ENCODE measurements at regions not wholly inside any gene's neighbourhood (a gene's known extent, or its start where the extent isn't known, plus 50 kb on each side); places are given as distances from the start of the nearest gene placed in this dataset.
"Not testable (repeated sequence)": the region's sequence is repeated elsewhere in the genome, so short reads cannot be mapped to it uniquely, and the experiment has no call there.

DNA sequence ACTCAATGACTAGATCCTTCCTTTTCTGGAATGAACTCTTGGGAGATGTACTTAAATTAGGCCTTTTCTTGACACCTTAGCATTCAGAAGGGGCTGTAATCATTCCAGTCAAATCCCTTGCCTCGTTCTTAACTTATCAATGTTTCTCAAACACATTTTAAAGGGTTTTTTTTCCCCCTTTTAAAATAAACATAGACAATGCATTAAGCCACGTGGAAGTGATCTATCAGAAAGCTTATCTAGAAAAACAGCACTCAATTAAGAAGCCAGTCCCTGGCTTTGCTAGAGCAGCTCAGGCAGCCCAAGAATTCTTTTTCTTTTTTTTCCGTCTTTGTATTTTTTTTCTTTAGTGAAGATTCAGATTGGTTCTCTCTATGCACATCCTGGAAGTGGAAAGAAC lies 118.2 kb downstream of the PCDH7 start:
- no peak for DNase-seq

DNA sequence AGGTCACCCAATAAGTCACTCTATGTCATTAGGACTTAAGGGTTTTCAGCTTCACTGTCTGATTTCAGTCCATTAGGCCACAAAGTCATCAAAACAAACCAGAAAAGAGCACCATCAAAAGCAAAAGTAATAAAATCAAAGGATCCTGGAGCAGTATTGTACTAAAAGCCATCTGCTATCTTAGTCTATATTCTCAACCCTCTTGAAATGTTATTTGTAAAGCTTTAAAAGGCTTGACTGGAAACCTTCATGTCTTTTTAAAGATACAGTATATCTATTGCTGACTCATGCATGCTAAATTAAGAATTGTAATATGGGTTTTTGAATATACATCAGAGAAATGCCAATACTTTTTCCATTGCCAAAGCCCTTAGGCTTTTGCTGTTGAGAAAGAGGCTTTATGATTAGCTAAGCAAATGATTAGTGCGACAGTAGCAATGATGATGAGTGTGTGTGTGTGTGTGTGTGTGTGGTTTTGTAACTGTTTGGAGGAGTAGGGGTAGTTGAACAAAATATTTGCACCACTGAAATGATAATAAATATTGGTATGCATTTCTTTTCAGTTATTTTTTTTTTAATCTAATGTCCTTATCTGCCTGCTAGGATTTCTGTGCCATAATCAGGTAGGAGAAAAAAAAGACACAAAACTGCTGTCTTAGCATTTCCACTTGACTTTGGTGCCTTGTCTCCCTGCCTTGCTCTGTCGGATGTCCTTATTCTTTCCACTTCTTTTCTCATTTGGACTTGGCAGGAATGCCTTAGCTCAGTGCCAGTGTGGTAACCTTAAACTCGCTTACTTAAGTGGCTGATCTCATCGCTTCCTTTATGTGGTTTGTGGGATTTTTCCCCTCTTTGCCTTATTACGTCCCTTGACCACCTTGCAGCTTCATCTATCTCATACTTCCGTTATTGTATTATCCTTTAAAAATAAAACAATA lies 119.7 kb downstream of the PCDH7 start:
- DNase-seq, result no peak

DNA sequence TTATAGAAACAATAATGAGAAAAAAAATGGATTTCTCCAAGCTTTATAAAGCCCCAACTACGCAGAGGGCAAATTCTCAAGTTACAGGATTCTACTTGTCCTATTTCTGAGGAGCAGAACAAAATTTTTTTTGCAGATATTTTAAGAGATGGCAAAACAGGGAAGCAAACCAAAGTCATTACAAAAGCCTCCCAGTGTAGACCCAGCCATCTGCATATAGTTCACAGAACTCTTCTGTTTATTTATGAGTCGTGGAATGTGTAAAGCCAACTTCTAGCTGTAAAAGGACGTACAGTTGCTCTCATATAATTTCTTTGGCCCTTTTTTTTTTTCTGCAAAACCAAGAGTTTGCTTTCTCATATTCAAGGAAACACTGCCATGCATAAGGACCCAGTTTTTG lies 120.4 kb downstream of the PCDH7 start:
- no peak for DNase-seq

DNA sequence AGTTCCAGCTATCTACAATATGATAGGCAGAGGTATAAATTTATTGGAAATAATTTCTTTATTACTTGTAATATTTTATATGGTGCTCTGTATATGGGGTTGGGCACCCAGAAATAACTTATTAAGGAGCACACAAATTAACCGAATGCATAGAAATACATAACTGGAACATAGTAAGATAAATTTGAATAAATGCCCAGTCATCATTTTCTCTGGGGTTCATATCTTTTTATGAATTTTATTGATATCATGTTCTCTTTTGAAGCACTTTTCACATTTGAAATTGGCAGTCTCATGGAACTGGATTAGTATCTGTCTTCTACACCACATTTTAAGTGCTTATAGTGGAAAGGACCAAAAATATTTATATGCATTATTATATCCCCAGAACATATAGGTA lies 122.0 kb downstream of the PCDH7 start:
- DNase-seq, result no peak

DNA sequence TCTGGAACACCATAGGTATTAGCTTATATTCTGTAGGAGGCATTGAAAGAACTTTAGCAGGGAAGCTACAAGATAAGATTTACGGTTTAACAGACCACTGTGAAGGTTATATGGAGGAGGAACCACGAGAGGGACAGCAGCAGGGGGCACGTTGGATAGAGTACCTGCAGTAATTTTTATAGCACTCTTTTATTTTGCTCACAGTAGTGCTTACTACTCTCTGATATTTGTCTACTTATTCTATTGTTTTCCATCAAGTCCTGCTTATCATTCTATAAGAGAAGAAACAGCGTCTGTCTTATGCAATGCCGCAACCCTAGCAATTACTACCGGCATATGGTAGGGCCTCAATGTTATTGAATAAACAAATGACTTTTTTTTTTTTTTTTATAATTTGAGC lies 122.5 kb downstream of the PCDH7 start:
- DNase-seq, result no peak

DNA sequence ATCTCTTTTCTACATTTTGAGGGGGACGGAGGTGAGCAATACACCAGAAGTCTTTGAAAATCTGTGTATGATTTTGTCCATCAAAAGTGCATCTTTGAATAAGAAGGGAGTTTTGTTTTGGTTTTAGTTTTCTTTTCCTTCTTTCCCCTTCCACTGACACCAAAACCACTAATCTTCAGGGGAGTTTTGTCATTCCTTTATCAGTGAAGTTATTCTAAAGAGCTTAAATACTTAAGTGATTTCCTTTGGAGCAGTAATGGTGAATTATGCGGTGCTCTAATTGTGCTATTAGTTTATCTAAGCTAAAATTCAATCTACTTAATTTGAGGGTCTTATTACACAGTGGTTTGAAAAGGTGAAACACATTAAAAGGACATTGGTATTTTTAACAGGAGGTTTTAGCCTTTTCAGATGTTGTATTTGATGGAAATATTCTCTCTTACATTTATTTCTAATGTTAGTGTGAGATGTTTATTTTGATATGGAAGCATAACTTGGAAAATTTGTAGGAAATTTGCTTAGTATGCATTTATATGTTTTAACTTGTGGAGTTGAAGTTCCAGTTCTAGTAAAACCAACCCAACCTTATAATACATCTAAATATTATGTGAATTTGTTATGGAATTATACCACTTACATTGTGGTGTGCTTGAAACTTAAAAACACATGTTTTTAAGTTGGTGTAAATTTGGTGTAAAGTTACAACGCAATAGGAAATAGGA lies 124.9 kb downstream of the PCDH7 start:
- no peak for DNase-seq

DNA sequence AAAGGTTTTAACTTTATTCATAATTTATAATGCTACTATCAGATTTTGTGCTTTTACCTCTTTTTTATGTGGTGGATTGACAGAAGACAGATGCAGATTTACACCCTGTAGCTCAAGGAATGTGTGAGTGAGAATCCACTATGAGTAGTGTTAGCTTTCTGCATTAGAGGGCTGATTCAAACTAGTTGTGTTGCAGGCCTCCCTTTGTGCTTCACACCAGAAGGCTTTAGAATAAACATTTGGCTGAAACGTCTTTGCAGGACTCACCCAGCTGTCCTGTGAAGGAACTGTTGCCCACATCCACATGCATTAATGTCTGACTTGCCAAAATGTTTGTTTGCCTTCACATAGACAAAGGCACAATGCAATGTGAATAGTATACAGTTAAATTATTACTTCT lies 127.0 kb downstream of the PCDH7 start:
- no peak for DNase-seq

DNA sequence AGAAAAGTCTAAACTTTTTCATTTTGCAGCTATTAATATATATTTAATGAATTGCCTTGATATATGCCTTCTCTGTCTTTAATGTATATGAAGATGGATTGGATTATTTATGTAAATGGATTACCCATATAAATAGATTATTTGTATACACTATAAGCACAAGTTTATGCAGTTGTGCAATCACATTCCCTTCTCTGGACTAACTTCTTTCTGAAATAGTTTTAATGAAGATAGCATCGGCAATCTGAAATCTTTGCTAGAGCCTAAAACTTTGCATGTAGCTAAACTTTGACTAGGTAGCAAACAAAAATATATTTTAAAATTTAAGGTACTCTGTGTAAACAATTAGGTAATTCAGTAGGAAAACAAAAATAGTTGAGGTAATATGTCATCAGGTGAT lies 127.8 kb downstream of the PCDH7 start:
- no peak for DNase-seq

DNA sequence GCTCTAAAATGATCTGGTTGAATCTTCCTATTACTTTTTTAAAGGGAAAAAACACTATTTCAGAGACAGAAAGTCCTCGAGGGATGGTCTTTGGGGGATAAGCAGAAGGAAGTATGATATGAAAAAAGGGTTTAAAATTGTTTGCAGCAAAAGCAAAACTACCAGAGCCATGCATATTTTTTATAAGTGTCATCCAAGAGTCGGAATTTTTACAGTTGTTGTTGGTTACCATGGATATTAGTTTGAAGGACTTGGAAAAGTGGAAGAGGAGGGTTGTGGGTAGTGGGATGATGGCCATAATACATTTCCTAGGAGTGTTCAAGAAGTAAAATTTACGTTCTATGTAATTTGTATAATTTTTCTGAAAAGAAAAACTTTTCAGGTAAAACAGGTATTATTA lies 134.4 kb downstream of the PCDH7 start:
- no peak for DNase-seq

DNA sequence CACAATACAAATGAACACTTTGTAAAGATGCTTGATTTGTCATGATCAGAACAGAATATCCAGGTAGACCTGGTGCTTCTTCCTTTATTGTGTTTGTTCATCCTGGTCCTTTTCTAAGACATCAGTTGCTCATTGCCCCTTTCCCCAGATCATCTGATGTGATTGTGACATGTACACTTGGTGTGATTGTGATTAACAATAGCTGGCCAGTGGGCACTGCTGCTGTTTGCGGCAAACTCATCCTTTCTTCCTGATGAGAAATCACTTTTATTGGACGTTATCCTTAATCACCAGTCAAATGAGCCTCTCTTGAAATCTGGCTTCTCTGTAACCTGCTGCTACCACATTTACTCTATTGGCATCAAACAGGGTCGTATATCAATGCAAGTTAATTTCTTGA lies 135.1 kb downstream of the PCDH7 start:
- DNase-seq, result no peak

DNA sequence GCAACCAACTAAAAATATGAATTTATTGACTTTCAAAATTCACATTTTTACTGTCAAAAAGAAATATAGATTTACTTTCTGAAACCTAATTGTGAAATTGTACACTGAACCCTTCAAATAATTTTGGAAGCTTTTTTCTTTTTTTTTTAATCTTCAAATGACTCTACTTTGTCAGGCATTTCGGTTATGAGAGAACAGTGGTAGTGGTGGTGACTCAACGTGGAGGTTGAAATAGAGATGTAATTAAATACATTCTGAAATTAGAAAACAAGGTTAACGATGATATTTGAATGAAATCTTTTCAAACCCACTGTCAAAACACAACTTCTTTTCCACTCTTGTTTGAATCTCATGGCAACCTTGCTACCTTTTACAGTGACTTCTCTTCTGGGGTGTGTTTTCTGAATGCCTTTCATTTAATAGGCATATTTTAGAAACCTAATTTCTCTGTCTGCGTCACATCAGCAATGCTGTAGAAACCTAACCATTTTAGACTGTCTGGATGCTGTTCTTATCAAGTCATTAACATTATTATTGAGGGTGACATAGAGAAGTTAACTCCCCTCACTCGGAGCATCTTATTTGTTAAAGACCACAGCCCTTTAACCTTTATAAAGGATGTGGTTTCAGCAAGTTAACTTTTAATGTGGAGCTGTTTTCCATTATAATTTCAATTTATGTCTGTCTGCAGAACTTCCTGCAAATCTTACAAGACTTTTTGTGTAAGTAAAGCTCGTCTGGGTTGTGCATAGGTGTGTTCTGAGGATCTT lies 136.8 kb downstream of the PCDH7 start:
- DNase-seq, result no peak

DNA sequence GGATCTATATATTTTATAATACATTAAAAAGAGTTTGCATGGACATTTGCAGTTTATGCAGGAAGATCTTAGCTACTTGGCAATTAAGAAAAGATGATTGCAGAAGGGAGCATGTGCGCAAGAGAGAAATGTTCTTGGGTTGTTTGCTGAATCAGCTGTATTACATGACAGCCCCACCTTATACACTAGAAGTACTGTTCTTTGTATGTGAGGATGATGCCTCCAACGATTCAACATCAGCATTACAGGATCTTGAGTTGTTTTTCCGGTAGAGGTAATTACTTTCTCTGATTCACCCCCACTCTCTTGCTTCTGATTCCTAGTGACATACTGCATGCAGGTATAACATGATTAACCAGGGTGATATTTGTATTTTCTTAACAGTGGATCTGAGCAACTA lies 140.8 kb downstream of the PCDH7 start:
- DNase-seq, result no peak

DNA sequence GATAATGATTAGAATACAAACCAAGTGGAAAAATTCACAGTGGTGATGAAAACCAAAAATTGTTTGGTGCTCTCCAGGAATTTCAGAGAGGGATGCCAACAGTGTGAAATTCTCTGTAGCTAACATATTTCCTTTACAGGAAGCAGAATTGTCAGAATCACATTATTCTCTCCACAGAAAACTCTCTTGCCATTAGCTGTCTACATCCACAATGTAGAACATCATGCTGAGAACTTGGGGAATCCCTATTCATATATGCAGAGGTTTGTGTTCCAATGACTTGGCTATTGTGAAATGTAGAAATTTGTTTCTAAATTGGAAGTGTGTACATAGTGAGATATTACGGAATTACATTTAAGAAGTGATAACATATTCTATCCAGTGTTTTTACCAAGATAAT lies 142.0 kb downstream of the PCDH7 start:
- DNase-seq, result no peak

DNA sequence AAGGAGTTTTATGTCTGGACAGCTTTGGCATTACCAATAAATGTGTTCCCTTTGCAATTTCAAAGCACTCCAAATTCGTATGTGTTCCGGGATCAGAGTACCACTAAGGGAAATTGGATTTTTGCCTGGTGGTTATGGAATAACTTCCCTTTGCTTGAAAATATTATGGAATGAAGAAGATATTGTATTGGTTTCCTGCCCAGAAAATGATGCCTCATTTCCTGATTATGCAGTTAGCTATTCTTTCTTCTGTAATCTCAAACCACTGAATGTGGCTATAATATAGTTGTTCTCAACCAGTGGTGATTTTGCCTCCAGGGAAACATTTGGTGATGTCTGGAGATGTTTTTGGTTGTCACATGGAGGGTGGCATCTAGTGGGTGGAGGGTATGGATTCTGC lies 142.9 kb downstream of the PCDH7 start:
- no peak for DNase-seq

DNA sequence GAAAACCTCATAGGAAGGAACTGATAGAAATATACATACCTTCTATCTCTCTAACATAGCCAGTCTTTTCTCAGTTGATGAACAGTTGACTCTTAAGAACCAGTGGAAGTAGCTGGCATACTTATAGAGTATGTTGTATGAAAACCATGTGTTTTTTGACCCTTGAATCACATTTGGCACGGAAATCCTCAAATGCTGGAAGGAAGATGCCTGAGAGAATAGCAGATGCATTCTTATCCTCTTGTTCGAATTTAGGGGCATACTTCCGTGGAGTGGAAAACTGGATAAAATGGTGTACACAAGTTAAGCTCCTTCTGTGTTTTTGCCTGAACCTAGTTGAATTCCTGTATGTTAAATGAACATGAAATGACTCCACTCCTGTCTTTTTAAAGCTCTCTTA lies 145.5 kb downstream of the PCDH7 start:
- DNase-seq, result no peak

DNA sequence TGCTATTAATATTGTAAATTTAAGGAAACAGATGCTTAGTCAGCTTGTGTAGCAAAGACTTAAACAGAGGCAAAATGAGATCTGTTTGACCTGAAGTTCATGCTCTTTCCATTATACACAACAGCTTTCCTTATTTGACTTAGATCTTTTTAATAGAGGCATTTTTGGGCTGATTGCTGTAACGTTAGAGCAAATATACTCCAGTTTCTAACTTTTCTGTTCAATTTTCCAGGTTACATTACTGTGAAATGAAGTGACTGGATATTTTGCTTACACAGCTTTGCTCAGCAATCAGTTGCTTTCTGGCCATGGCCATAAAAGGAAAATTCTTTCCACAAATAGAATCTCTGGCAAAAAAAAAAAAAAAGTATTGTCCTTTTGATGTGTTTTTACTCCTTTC lies 146.2 kb downstream of the PCDH7 start:
- DNase-seq, result no peak

DNA sequence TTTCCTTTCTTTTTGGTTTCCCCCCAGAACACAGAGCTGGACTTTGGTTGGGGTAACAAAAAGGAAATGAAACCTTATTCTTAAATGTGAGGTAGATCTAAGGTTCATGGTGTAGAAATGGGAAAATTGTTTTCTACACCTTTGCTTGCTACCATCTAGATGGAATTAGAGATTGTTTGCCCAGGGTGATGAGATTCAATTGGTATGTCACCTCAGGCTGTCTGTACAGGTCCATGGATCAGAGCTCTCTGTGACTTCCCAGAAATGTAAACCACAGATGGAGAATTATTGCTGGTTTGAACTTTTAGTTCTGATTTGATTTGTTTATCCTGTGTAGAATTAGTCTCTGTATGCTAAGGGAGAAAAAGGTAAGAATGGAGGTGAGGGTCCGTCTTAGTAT lies 146.7 kb downstream of the PCDH7 start:
- DNase-seq, result no peak

DNA sequence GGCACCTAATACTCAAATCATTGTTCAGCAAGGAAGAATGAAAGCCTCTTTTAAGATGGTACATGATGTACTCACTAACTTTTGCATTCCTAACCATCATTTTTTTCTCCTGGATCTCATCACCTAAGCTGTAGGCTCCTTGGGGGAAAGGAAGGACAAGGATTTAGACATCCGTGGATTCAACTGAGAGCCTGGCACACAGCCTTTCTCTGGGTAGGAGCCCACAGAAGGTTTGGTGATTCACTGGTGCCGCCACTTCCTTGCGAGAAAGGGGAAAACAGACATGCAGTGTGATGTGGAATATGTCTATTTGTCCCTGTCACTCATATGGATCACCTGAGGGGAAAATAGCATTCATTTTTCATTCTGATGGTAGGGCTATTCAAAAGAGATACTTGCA lies 147.3 kb downstream of the PCDH7 start:
- DNase-seq, result no peak

DNA sequence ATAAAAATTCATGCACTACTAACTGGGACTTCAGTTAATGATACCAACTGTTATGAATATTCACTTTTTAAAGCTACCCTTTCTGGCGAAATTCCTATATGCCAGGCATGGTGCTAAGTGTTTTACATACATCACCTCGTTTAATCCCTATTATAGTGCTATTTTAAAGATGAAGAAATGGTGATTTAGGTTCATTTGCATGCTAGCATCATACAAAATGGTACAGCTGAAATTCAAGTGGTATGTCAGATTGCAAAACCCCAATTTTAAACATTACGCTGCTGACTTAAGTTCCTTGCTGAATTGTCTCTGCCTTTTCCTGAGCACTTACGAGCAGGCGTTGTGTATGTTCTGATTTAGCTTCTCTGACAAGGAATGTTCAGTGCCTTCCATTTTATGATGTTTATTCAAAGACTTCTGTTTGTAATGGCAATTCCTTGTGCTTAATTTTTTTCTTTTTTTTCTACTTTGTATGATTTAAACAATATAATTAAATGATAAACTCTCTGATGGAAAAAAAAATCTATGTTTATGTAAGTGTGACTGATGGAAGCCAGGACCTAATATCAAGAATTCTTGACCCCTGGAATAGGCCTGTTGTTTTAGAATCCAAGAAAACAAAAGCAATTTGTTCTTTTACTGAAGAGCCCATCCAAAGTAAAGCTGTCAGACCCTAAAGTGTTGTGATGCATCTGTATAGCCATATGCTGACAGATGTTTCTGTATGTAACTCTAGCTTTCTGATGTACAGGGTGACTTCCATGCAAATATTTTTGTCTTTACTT lies 148.1 kb downstream of the PCDH7 start:
- DNase-seq, result no peak

DNA sequence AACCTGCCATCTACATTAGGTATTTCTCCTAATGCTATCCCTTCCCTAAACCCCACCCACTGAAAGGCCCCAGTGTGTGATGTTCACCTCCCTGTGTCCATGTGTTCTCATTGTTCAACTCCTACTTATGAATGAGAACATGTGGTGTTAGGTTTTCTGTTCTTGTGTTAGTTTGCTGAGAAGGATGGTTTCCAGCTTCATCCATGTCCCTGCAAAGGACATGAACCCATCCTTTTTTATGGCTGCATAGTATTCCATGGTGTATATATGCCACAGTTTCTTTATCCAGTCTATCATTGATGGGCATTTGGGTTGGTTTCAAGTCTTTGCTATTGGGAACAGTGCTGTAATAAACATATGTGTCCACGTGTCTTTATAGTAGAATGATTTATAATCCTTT lies 149.2 kb downstream of the PCDH7 start:
- DNase-seq, result not testable (repeated sequence)

DNA sequence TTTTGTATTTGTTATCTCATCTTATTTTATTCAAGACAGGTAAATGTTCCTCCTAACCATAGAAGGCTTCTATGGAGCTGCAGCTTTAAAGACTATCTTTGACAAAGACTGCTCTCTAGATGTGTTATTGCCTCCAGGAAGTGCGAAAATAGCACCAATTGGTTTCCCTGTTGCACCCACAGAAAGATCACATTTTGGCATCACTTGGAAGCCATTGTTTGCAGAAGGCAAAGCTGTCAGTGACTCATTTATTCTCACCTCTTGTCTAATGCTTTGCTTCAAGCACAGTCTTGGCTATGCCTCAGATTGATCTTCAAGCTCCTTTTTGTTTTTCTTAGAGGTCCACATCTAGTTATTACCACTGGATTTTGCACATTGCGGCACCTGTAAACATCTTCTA lies 150.3 kb downstream of the PCDH7 start:
- DNase-seq, result no peak

DNA sequence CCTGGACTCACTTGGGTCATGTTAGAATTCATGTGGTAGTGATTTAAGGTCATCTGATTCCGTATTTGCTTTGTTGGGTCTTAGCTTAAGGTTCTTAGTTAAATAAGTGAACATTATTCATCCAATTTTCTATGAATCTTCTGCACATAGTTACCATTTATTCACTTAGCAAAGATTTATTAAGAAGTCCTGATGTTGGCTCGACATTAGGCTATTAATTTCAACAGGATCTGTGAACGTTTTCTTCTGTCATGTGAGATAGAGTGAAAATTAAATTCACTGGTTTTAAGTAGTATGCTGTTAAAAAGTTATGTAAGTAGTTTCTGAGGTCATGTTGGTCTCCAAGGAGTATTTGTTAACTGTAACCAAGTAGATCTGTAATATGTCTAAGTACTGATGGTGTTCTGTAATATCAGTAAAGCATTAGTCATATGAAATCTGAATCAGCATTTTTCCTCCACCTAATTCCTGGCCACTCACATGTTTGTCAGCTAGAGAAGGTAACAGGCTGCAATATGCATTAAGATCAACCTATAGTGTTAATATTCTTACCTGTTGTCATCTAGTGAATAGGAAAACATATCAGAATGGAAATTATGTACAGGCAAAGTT lies 155.6 kb downstream of the PCDH7 start:
- DNase-seq, result no peak

All from activated CD4-positive, CD25-positive, alpha-beta regulatory T cell (primary cell).